ENCODE measurements at regions not wholly inside any gene's neighbourhood (a gene's known extent, or its start where the extent isn't known, plus 50 kb on each side); places are given as distances from the start of the nearest gene placed in this dataset.

DNA sequence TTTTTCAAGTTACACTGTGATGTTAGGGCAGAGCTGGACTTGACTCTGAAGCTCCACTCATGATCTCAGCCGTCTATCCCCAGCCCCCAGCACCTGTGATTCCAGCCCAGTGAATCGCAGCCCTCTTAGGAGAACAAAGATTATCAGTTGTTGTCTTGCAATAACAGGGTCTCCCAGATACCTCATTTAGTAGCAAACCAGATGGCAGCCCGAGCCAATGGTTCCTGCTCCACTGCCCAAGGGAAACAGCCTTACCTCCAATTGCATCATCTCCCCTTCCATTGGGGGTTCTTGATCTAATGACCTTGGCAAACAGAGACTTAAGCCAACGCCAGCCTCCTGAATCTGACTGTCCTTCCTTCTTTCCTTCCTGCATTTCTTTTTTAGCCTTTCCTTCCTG is 371.2 kb downstream of the BCL11B start (continued):
- TF ChIP-seq, protein P1, sequence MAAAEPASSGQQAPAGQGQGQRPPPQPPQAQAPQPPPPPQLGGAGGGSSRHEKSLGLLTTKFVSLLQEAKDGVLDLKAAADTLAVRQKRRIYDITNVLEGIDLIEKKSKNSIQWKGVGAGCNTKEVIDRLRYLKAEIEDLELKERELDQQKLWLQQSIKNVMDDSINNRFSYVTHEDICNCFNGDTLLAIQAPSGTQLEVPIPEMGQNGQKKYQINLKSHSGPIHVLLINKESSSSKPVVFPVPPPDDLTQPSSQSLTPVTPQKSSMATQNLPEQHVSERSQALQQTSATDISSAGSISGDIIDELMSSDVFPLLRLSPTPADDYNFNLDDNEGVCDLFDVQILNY (CRISPR knock-in tag; IDR thresholded peaks at IDR 0.05) = no peak
- TF ChIP-seq MYBL2 (CRISPR knock-in tag; IDR thresholded peaks at IDR 0.05) (no peak), NFATC4 (CRISPR knock-in tag; IDR thresholded peaks at IDR 0.05) (no peak), SP1 (CRISPR knock-in tag; conservative IDR thresholded peaks at IDR 0.05) (no peak), ZNF317 (CRISPR knock-in tag; IDR thresholded peaks at IDR 0.05; ENCODE audit: borderline replicate concordance, low read depth) (no peak), PRRX2 (CRISPR knock-in tag; IDR thresholded peaks at IDR 0.05) (no peak)
- TF ChIP-seq, protein P2, sequence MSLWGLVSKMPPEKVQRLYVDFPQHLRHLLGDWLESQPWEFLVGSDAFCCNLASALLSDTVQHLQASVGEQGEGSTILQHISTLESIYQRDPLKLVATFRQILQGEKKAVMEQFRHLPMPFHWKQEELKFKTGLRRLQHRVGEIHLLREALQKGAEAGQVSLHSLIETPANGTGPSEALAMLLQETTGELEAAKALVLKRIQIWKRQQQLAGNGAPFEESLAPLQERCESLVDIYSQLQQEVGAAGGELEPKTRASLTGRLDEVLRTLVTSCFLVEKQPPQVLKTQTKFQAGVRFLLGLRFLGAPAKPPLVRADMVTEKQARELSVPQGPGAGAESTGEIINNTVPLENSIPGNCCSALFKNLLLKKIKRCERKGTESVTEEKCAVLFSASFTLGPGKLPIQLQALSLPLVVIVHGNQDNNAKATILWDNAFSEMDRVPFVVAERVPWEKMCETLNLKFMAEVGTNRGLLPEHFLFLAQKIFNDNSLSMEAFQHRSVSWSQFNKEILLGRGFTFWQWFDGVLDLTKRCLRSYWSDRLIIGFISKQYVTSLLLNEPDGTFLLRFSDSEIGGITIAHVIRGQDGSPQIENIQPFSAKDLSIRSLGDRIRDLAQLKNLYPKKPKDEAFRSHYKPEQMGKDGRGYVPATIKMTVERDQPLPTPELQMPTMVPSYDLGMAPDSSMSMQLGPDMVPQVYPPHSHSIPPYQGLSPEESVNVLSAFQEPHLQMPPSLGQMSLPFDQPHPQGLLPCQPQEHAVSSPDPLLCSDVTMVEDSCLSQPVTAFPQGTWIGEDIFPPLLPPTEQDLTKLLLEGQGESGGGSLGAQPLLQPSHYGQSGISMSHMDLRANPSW (CRISPR knock-in tag; conservative IDR thresholded peaks at IDR 0.05; ENCODE audit: low read depth) = no peak

DNA sequence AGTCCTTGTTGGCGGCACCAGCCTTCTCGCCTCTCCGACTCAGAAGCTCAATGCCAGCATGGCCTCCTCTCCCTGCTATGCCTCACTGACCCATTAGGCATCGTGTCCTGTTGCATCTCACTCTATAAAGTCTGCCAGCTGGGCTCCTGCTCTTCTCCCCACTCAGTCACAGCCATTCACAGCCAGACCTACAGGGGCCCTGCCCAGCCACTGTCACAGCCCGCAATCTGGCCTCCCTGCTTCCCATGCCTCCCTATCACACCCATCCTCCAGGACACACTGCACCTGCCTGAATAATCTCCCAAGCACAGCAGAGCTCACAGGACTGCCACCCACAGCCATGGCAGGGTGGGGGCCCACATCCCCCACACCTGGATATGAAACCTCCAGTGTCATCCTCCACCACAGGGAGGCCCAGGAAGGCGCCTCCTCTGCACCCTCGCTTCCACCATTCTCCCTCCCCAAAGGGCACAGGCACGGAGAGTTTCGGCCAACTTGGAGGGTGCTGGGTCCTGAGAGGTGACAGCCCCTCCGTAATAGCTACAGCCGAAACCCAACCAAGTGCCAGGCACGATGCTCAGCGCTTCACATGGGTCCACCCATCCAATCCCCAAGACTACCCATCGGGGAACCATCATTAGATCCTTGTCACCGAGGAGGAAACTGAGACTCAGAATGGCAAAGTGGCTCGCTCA is 370.3 kb downstream of the BCL11B start:
- ChIA-PET CTCF (interaction anchor here (0.6 kb wide), 1 partner anchor 344 kb away, joined by 3 read pairs; no protein-coding TSS in a partner anchor), POLR2A (no interaction called here)
- Mint-ChIP-seq H3K4me1 (peaks cover 13% of the 10 kb centered on the region), H3K9me3 (peaks cover 6% of the 10 kb centered on the region), H3K4me3 (no peak overlapping the region), H3K27me3 (ENCODE audit: low read depth) (peaks cover 9% of the 10 kb centered on the region), H3K36me3 (no peaks in the 10 kb centered on the region; the same call in 1 of the 2 replicates), H3K27ac (no peak overlapping the region)
- ATAC-seq = no peak
- no peak for DNase-seq (ENCODE audit: low spot score)
- TF ChIP-seq NR3C1 (CRISPR knock-in tag; conservative IDR thresholded peaks at IDR 0.05; ENCODE audit: low read depth) = no peak
- no peak for TF ChIP-seq GTF2I (CRISPR knock-in tag; conservative IDR thresholded peaks at IDR 0.05)
- no peak for TF ChIP-seq ELF4 (CRISPR knock-in tag; IDR thresholded peaks at IDR 0.05; ENCODE audit: low read depth)
- TF ChIP-seq, protein P3, sequence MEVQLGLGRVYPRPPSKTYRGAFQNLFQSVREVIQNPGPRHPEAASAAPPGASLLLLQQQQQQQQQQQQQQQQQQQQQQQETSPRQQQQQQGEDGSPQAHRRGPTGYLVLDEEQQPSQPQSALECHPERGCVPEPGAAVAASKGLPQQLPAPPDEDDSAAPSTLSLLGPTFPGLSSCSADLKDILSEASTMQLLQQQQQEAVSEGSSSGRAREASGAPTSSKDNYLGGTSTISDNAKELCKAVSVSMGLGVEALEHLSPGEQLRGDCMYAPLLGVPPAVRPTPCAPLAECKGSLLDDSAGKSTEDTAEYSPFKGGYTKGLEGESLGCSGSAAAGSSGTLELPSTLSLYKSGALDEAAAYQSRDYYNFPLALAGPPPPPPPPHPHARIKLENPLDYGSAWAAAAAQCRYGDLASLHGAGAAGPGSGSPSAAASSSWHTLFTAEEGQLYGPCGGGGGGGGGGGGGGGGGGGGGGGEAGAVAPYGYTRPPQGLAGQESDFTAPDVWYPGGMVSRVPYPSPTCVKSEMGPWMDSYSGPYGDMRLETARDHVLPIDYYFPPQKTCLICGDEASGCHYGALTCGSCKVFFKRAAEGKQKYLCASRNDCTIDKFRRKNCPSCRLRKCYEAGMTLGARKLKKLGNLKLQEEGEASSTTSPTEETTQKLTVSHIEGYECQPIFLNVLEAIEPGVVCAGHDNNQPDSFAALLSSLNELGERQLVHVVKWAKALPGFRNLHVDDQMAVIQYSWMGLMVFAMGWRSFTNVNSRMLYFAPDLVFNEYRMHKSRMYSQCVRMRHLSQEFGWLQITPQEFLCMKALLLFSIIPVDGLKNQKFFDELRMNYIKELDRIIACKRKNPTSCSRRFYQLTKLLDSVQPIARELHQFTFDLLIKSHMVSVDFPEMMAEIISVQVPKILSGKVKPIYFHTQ (CRISPR knock-in tag; IDR thresholded peaks at IDR 0.05) = no peak
- TF ChIP-seq SMAD4 (CRISPR knock-in tag; IDR thresholded peaks at IDR 0.05) = no peak
- no peak for TF ChIP-seq MXD4 (CRISPR knock-in tag; IDR thresholded peaks at IDR 0.05; ENCODE audit: borderline replicate concordance)
- TF ChIP-seq, protein P4, sequence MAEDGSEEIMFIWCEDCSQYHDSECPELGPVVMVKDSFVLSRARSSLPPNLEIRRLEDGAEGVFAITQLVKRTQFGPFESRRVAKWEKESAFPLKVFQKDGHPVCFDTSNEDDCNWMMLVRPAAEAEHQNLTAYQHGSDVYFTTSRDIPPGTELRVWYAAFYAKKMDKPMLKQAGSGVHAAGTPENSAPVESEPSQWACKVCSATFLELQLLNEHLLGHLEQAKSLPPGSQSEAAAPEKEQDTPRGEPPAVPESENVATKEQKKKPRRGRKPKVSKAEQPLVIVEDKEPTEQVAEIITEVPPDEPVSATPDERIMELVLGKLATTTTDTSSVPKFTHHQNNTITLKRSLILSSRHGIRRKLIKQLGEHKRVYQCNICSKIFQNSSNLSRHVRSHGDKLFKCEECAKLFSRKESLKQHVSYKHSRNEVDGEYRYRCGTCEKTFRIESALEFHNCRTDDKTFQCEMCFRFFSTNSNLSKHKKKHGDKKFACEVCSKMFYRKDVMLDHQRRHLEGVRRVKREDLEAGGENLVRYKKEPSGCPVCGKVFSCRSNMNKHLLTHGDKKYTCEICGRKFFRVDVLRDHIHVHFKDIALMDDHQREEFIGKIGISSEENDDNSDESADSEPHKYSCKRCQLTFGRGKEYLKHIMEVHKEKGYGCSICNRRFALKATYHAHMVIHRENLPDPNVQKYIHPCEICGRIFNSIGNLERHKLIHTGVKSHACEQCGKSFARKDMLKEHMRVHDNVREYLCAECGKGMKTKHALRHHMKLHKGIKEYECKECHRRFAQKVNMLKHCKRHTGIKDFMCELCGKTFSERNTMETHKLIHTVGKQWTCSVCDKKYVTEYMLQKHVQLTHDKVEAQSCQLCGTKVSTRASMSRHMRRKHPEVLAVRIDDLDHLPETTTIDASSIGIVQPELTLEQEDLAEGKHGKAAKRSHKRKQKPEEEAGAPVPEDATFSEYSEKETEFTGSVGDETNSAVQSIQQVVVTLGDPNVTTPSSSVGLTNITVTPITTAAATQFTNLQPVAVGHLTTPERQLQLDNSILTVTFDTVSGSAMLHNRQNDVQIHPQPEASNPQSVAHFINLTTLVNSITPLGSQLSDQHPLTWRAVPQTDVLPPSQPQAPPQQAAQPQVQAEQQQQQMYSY (CRISPR knock-in tag; IDR thresholded peaks at IDR 0.05) = no peak
- no peak for TF ChIP-seq MYBL2 (CRISPR knock-in tag; IDR thresholded peaks at IDR 0.05)
- TF ChIP-seq PRRX2 (CRISPR knock-in tag; IDR thresholded peaks at IDR 0.05) = no peak

Data from WTC11 (cell line).